ENCODE measurements at regions not wholly inside any gene's neighbourhood (a gene's known extent, or its start where the extent isn't known, plus 50 kb on each side); places are given as distances from the start of the nearest gene placed in this dataset.

- H3K27ac ChIP-seq: no peak overlapping the region
- intact Hi-C loops (cut with DNase I): no loop called here
- no peaks in the 10 kb centered on the region for H3K4me1 ChIP-seq
- H3K36me3 ChIP-seq: no peaks in the 10 kb centered on the region
- no peaks in the 10 kb centered on the region for H3K9me3 ChIP-seq
- DNase-seq: no peak
- TF ChIP-seq POLR2A (IDR thresholded peaks at IDR 0.05) (no peak), CTCF (IDR thresholded peaks at IDR 0.05) (no peak)
- H3K4me3 ChIP-seq (replicated peaks in 1 of 3): no peak overlapping the region
- no peaks in the 10 kb centered on the region for H3K27me3 ChIP-seq
These were observed 101.1 kb downstream of the ISL1 start for GRCh38 chr5:51484326-51484725.

DNA sequence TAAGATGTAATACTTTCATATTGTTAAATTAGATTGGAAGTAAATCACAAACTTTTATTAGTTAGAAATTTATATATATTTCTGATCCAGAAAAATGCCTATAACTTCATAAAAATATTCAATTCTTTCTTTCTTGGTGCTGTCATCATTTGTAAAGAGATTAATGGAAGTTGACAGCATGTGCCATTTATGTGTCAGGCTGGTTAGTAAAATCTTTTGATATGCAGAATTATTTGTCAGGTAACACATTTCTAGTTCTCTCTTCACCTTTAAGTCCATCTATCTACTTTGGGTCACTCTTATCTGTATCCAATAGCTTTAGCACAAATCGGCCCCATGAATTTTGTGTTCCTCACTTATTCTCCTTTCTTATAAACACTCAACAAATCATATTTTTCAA lies 102.9 kb downstream of the ISL1 start:
- Histone ChIP-seq H3K4me3 (replicated peaks in 1 of 3) (no peak overlapping the region), H3K4me1 (no peaks in the 10 kb centered on the region), H3K9me3 (no peaks in the 10 kb centered on the region), H3K36me3 (no peaks in the 10 kb centered on the region), H3K27me3 (no peaks in the 10 kb centered on the region), H3K27ac (no peak overlapping the region)
- intact Hi-C loops (cut with DNase I): no loop called here
- TF ChIP-seq CTCF (IDR thresholded peaks at IDR 0.05) (no peak), POLR2A (IDR thresholded peaks at IDR 0.05) (no peak)
- DNase-seq: no peak
- 91 to 95% methylated on average over 1 of the region's 1 CpG for WGBS, 2 donors

- Histone ChIP-seq H3K4me3 (replicated peaks in 1 of 3) (no peak overlapping the region), H3K36me3 (no peaks in the 10 kb centered on the region), H3K9me3 (no peaks in the 10 kb centered on the region), H3K4me1 (no peaks in the 10 kb centered on the region), H3K27me3 (no peaks in the 10 kb centered on the region), H3K27ac (no peak overlapping the region)
- WGBS, 2 donors: 17 to 19% methylated on average over 5 of the region's 5 CpGs
- no peak for DNase-seq
- TF ChIP-seq POLR2A (IDR thresholded peaks at IDR 0.05) (no peak), CTCF (IDR thresholded peaks at IDR 0.05) (no peak)
- intact Hi-C loops (cut with DNase I): no loop called here
These were observed 104.7 kb downstream of the ISL1 start for GRCh38 chr5:51487952-51488351.

DNA sequence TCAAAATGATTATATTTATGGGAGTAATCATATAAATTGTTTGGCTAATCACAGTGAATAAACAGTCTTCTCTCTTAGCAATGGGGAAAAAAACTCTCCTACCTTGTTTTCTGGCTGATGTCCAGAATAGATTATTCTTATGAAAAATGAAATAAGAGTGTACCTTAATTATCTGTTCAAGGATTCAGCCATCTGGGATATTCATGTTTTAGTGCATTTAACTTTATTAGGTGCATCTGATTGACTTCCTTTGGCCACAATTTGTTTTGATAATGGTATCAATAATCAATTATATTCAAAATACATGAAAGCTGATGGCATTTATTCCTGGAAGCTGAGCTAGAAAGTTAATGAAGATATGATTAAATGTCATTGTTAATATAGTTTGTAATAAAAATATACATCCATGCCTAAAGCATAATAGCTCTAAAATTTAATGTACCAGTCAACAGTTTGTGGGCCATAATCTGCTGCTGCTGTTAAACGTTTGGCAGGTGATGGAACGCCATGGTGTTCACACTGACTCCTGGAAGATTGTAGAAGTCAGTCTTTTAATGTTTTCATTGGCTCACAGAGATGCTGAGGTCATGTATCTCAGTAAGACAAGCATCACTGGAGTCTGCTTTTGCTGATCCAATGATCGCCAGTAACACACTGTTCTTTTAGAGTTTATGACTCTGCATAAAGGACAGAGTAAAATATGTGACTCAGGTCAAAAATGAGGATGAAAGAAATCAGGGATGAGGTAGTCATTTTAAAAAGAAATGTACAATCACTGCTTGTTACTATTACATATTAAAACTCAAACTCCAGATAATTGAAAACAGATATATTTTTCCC lies 105.8 kb downstream of the ISL1 start:
- no peak for DNase-seq
- Histone ChIP-seq H3K27ac (no peak overlapping the region), H3K27me3 (no peaks in the 10 kb centered on the region), H3K4me1 (no peaks in the 10 kb centered on the region), H3K4me3 (replicated peaks in 1 of 3) (no peak overlapping the region), H3K36me3 (no peaks in the 10 kb centered on the region), H3K9me3 (no peaks in the 10 kb centered on the region)
- 73 to 77% methylated on average over 3 of the region's 3 CpGs for WGBS, 2 donors
- intact Hi-C loops (cut with DNase I): no loop called here
- TF ChIP-seq CTCF (IDR thresholded peaks at IDR 0.05) (no peak), POLR2A (IDR thresholded peaks at IDR 0.05) (no peak)

- DNase-seq: no peak
- WGBS, 2 donors: 94 to 95% methylated on average over 12 of the region's 12 CpGs
- H3K27me3 ChIP-seq: no peaks in the 10 kb centered on the region
These were observed 111.6 kb downstream of the ISL1 start for GRCh38 chr5:51494821-51495220.

More at GRCh38 chr5:51494821-51495220, 111.6 kb downstream of the ISL1 start:
- Histone ChIP-seq H3K4me1 (no peaks in the 10 kb centered on the region), H3K36me3 (no peaks in the 10 kb centered on the region), H3K4me3 (replicated peaks in 1 of 3) (no peak overlapping the region), H3K9me3 (no peaks in the 10 kb centered on the region), H3K27ac (no peak overlapping the region)
- intact Hi-C loops (cut with DNase I): no loop called here
- TF ChIP-seq POLR2A (IDR thresholded peaks at IDR 0.05): no peak
- no peak for TF ChIP-seq CTCF (IDR thresholded peaks at IDR 0.05)
